SK-N-SH treated with all-trans-retinoic acid at 6 μM for 48 hours (cell line): ENCODE measurements at regions not wholly inside any gene's neighbourhood (a gene's known extent, or its start where the extent isn't known, plus 50 kb on each side); places are given as distances from the start of the nearest gene placed in this dataset.
"Not testable (repeated sequence)": the region's sequence is repeated elsewhere in the genome, so short reads cannot be mapped to it uniquely, and the experiment has no call there.

Experiments
- ATAC-seq: fragments of 200-7000 bp; cut with Tn5 transposase; 3 replicates; pipeline ENCODE4 v1.9.1; 2020; ENCODE audit warnings: mild to moderate bottlenecking, moderate library complexity
- ARNTL ChIP-seq: fragments of 450-650 bp; formaldehyde crosslinking; IDR thresholded peaks from 2 replicates; pipeline ENCODE4 v1.5.0; 2020; ENCODE audit warnings: low read depth, mild to moderate bottlenecking, moderate library complexity, borderline replicate concordance
- BACH2 ChIP-seq: fragments of 250-450 bp; sonication (Bioruptor Pico); IDR thresholded peaks from 2 replicates; pipeline ENCODE4 v1.9.0; 2021; ENCODE audit warnings: mild to moderate bottlenecking, borderline replicate concordance
- CREB5 ChIP-seq: fragments of 250-450 bp; sonication (Bioruptor Pico); IDR thresholded peaks from 2 replicates; pipeline ENCODE4 v1.5.1; 2020; ENCODE audit warnings: low read depth, mild to moderate bottlenecking, moderate library complexity
- CSDC2 ChIP-seq: fragments of 250-450 bp; sonication (Bioruptor Pico); IDR thresholded peaks from 2 replicates; pipeline ENCODE4 v1.5.0; 2020; ENCODE audit warnings: mild to moderate bottlenecking, moderate library complexity
- CSRNP3 ChIP-seq: fragments of 250-450 bp; sonication (Bioruptor Pico); IDR thresholded peaks from 2 replicates; pipeline ENCODE4 v1.5.1; 2021; ENCODE audit warnings: mild to moderate bottlenecking, moderate library complexity
- ESRRG ChIP-seq: fragments of 250-450 bp; sonication (Bioruptor Pico); IDR thresholded peaks from 2 replicates; pipeline ENCODE4 v1.6.1; 2021; ENCODE audit warnings: mild to moderate bottlenecking
- GLIS3 ChIP-seq: fragments of 250-450 bp; sonication (Bioruptor Pico); IDR thresholded peaks from 2 replicates; pipeline ENCODE4 v1.5.0; 2020; ENCODE audit warnings: mild to moderate bottlenecking, moderate library complexity
- ISL1 ChIP-seq: fragments of 250-450 bp; sonication (Bioruptor Pico); IDR thresholded peaks from 2 replicates; pipeline ENCODE4 v2.1.2; 2022; ENCODE audit warnings: mild to moderate bottlenecking, moderate library complexity
- OSR1 ChIP-seq: fragments of 250-450 bp; sonication (Bioruptor Pico); IDR thresholded peaks from 2 replicates; pipeline ENCODE4 v1.8.0; 2022; ENCODE audit warnings: moderate library complexity, mild to moderate bottlenecking, inconsistent platforms
- PATZ1 ChIP-seq: fragments of 250-450 bp; sonication (Bioruptor Pico); IDR thresholded peaks from 2 replicates; pipeline ENCODE4 v1.8.0; 2020; ENCODE audit warnings: mild to moderate bottlenecking, moderate library complexity, borderline replicate concordance
- POU6F1 ChIP-seq: fragments of 250-450 bp; sonication (Bioruptor Pico); IDR thresholded peaks from 2 replicates; pipeline ENCODE4 v1.8.0; 2021; ENCODE audit warnings: low read depth, mild to moderate bottlenecking, moderate library complexity, borderline replicate concordance
- PPARA ChIP-seq: fragments of 250-450 bp; sonication (Bioruptor Pico); IDR thresholded peaks from 2 replicates; pipeline ENCODE4 v1.5.0; 2020; ENCODE audit warnings: mild to moderate bottlenecking, borderline replicate concordance
- SNAI2 ChIP-seq: fragments of 250-450 bp; sonication (Bioruptor Pico); IDR thresholded peaks from 2 replicates; pipeline ENCODE4 v1.5.0; 2020; ENCODE audit warnings: mild to moderate bottlenecking, moderate library complexity
- TCF4 ChIP-seq: fragments of 250-450 bp; sonication (Bioruptor Pico); IDR thresholded peaks from 2 replicates; pipeline ENCODE4 v1.8.0; 2021; ENCODE audit warnings: mild to moderate bottlenecking, moderate library complexity, borderline replicate concordance
- TOX ChIP-seq: fragments of 250-450 bp; sonication (Bioruptor Pico); IDR thresholded peaks from 2 replicates; pipeline ENCODE4 v1.8.0; 2021; ENCODE audit warnings: mild to moderate bottlenecking, moderate library complexity, borderline replicate concordance
- TSHZ2 ChIP-seq: fragments of 250-450 bp; sonication (Bioruptor Pico); IDR thresholded peaks from 2 replicates; pipeline ENCODE4 v1.5.0; 2020; ENCODE audit warnings: mild to moderate bottlenecking, moderate library complexity
- ZFP30 ChIP-seq: fragments of 450-650 bp; formaldehyde crosslinking; IDR thresholded peaks from 2 replicates; pipeline ENCODE4 v1.5.0; 2022; ENCODE audit warnings: mild to moderate bottlenecking, moderate library complexity
- ZNF565 ChIP-seq: fragments of 450-650 bp; formaldehyde crosslinking; conservative IDR thresholded peaks from 2 replicates; pipeline ENCODE4 v1.5.0; 2020; ENCODE audit warnings: low read depth, mild to moderate bottlenecking, moderate library complexity
- ZNF70 ChIP-seq: fragments of 450-650 bp; formaldehyde crosslinking; IDR thresholded peaks from 2 replicates; pipeline ENCODE4 v1.5.0; 2020; ENCODE audit warnings: mild to moderate bottlenecking, moderate library complexity
- ZNF8 ChIP-seq: fragments of 450-650 bp; formaldehyde crosslinking; IDR thresholded peaks from 2 replicates; pipeline ENCODE4 v1.5.0; 2020; ENCODE audit warnings: mild to moderate bottlenecking, moderate library complexity

- ATAC-seq = no peak
- TF ChIP-seq TOX (CRISPR knock-in tag) = no peak
- no peak for TF ChIP-seq ZNF70 (CRISPR knock-in tag)
- TF ChIP-seq SNAI2 (CRISPR knock-in tag) = no peak
- no peak for TF ChIP-seq PATZ1 (CRISPR knock-in tag)
- no peak for TF ChIP-seq OSR1
- TF ChIP-seq CSRNP3 (CRISPR knock-in tag) = no peak
- no peak for TF ChIP-seq CSDC2
- TF ChIP-seq ESRRG (CRISPR knock-in tag) = no peak
- no peak for TF ChIP-seq POU6F1 (CRISPR knock-in tag)
- TF ChIP-seq TCF4 (CRISPR knock-in tag) = no peak
Observed at GRCh38 chr2:49616800-49617199, 462.5 kb upstream of the FSHR start.

- not testable (repeated sequence) for ATAC-seq
Observed at GRCh38 chr2:49611796-49612195, 457.5 kb upstream of the FSHR start.

GRCh38 chr2:49600524-49600923, 446.2 kb upstream of the FSHR start:
- TF ChIP-seq GLIS3 (CRISPR knock-in tag) (no peak), ARNTL (no peak), ZFP30 (CRISPR knock-in tag) (no peak)
- TF ChIP-seq, all 23 proteins: peak for 0

GRCh38 chr2:49598231-49598630, 443.9 kb upstream of the FSHR start:
- TF ChIP-seq ZNF565 (no peak), SNAI2 (CRISPR knock-in tag) (no peak), TOX (CRISPR knock-in tag) (no peak), BACH2 (CRISPR knock-in tag) (no peak), ZNF70 (CRISPR knock-in tag) (no peak), GLIS3 (CRISPR knock-in tag) (no peak), ZNF8 (CRISPR knock-in tag) (no peak), POU6F1 (CRISPR knock-in tag) (no peak), CREB5 (CRISPR knock-in tag) (no peak)
- ATAC-seq = no peak

More at GRCh38 chr2:49600524-49600923, 446.2 kb upstream of the FSHR start:
- no peak for ATAC-seq

- TF ChIP-seq PPARA (no peak), TSHZ2 (CRISPR knock-in tag) (no peak), ISL1 (no peak), ZFP30 (CRISPR knock-in tag) (no peak), ZNF8 (CRISPR knock-in tag) (no peak), TOX (CRISPR knock-in tag) (no peak), CSDC2 (no peak)
- ATAC-seq = no peak
Observed at GRCh38 chr2:49585921-49586320, 431.6 kb upstream of the FSHR start.
